ENCODE measurements at regions not wholly inside any gene's neighbourhood (a gene's known extent, or its start where the extent isn't known, plus 50 kb on each side); places are given as distances from the start of the nearest gene placed in this dataset.

GRCh38 chr18:10239103-10239502 lies 215.3 kb upstream of the APCDD1 start:
- CTCF ChIA-PET: no interaction called here
- H3K9me3 Mint-ChIP-seq: no peaks in the 10 kb centered on the region
- no peak overlapping the region for H3K4me3 Mint-ChIP-seq
- H3K27me3 Mint-ChIP-seq: no peaks in the 10 kb centered on the region
- POLR2A ChIA-PET: no interaction called here
- no peak for DNase-seq
- H3K36me3 Mint-ChIP-seq (ENCODE audit: low read depth): no peaks in the 10 kb centered on the region
- H3K27ac Mint-ChIP-seq: no peak overlapping the region
- no peaks in the 10 kb centered on the region for H3K4me1 Mint-ChIP-seq

GRCh38 chr18:10239991-10240634 lies 214.3 kb upstream of the APCDD1 start:
- ChIA-PET POLR2A (no interaction called here), CTCF (no interaction called here)
- no peaks in the 10 kb centered on the region for H3K27me3 Mint-ChIP-seq
- H3K4me3 Mint-ChIP-seq: no peak overlapping the region
- no peak for DNase-seq
- H3K4me1 Mint-ChIP-seq: no peaks in the 10 kb centered on the region
- no peak overlapping the region for H3K27ac Mint-ChIP-seq
- H3K9me3 Mint-ChIP-seq: no peaks in the 10 kb centered on the region
- H3K36me3 Mint-ChIP-seq (ENCODE audit: low read depth): no peaks in the 10 kb centered on the region

GRCh38 chr18:10240973-10241372 lies 213.5 kb upstream of the APCDD1 start:
- Mint-ChIP-seq H3K36me3 (ENCODE audit: low read depth) (no peaks in the 10 kb centered on the region), H3K27me3 (no peaks in the 10 kb centered on the region), H3K27ac (no peak overlapping the region), H3K4me3 (no peak overlapping the region), H3K4me1 (no peaks in the 10 kb centered on the region), H3K9me3 (no peaks in the 10 kb centered on the region)
- ChIA-PET POLR2A (no interaction called here), CTCF (no interaction called here)
- DNase-seq: no peak

GRCh38 chr18:10241579-10241978 lies 212.9 kb upstream of the APCDD1 start:
- ChIA-PET POLR2A (no interaction called here), CTCF (no interaction called here)
- H3K9me3 Mint-ChIP-seq: no peaks in the 10 kb centered on the region
- no peaks in the 10 kb centered on the region for H3K4me1 Mint-ChIP-seq
- no peak overlapping the region for H3K27ac Mint-ChIP-seq
- no peak overlapping the region for H3K4me3 Mint-ChIP-seq
- no peaks in the 10 kb centered on the region for H3K36me3 Mint-ChIP-seq (ENCODE audit: low read depth)
- no peak for DNase-seq
- H3K27me3 Mint-ChIP-seq: no peaks in the 10 kb centered on the region

GRCh38 chr18:10242936-10243680 lies 211.3 kb upstream of the APCDD1 start:
- H3K4me1 Mint-ChIP-seq: no peaks in the 10 kb centered on the region
- no peaks in the 10 kb centered on the region for H3K36me3 Mint-ChIP-seq (ENCODE audit: low read depth)
- H3K27me3 Mint-ChIP-seq: no peaks in the 10 kb centered on the region
- POLR2A ChIA-PET: no interaction called here
- H3K27ac Mint-ChIP-seq: no peak overlapping the region
- no peak for DNase-seq
- CTCF ChIA-PET: no interaction called here
- no peaks in the 10 kb centered on the region for H3K9me3 Mint-ChIP-seq
- no peak overlapping the region for H3K4me3 Mint-ChIP-seq

- H3K4me3 Mint-ChIP-seq: no peak overlapping the region
- H3K27me3 Mint-ChIP-seq: no peaks in the 10 kb centered on the region
- no peaks in the 10 kb centered on the region for H3K9me3 Mint-ChIP-seq
- POLR2A ChIA-PET: no interaction called here
- H3K4me1 Mint-ChIP-seq: no peaks in the 10 kb centered on the region
- H3K36me3 Mint-ChIP-seq (ENCODE audit: low read depth): no peaks in the 10 kb centered on the region
- DNase-seq: no peak
- H3K27ac Mint-ChIP-seq: no peak overlapping the region
- CTCF ChIA-PET: no interaction called here
Measured at GRCh38 chr18:10244341-10244740, 210.1 kb upstream of the APCDD1 start.

GRCh38 chr18:10245031-10245845 lies 209.2 kb upstream of the APCDD1 start:
- Mint-ChIP-seq H3K4me1 (no peaks in the 10 kb centered on the region), H3K4me3 (no peak overlapping the region), H3K9me3 (no peaks in the 10 kb centered on the region), H3K27ac (no peak overlapping the region), H3K36me3 (ENCODE audit: low read depth) (no peaks in the 10 kb centered on the region), H3K27me3 (no peaks in the 10 kb centered on the region)
- DNase-seq: no peak
- CTCF ChIA-PET: no interaction called here
- POLR2A ChIA-PET: no interaction called here

GRCh38 chr18:10245846-10246175 lies 208.6 kb upstream of the APCDD1 start:
- DNase-seq: no peak
- Mint-ChIP-seq H3K27me3 (no peaks in the 10 kb centered on the region), H3K4me1 (no peaks in the 10 kb centered on the region), H3K36me3 (ENCODE audit: low read depth) (no peaks in the 10 kb centered on the region), H3K9me3 (no peaks in the 10 kb centered on the region), H3K4me3 (no peak overlapping the region), H3K27ac (no peak overlapping the region)
- CTCF ChIA-PET: no interaction called here
- POLR2A ChIA-PET: no interaction called here

GRCh38 chr18:10247021-10247741 lies 207.3 kb upstream of the APCDD1 start:
- Mint-ChIP-seq H3K27ac (no peak overlapping the region), H3K9me3 (no peaks in the 10 kb centered on the region), H3K4me1 (no peaks in the 10 kb centered on the region), H3K27me3 (no peaks in the 10 kb centered on the region), H3K36me3 (ENCODE audit: low read depth) (no peaks in the 10 kb centered on the region), H3K4me3 (no peak overlapping the region)
- ChIA-PET POLR2A (no interaction called here), CTCF (no interaction called here)
- no peak for DNase-seq

GRCh38 chr18:10247742-10248082 lies 206.7 kb upstream of the APCDD1 start:
- Mint-ChIP-seq H3K36me3 (ENCODE audit: low read depth) (no peaks in the 10 kb centered on the region), H3K27me3 (no peaks in the 10 kb centered on the region), H3K4me1 (no peaks in the 10 kb centered on the region), H3K27ac (no peak overlapping the region), H3K9me3 (no peaks in the 10 kb centered on the region), H3K4me3 (no peak overlapping the region)
- POLR2A ChIA-PET: no interaction called here
- CTCF ChIA-PET: no interaction called here
- DNase-seq: no peak

GRCh38 chr18:10248738-10249137 lies 205.7 kb upstream of the APCDD1 start:
- Mint-ChIP-seq H3K27ac (no peak overlapping the region), H3K9me3 (no peaks in the 10 kb centered on the region), H3K36me3 (ENCODE audit: low read depth) (no peaks in the 10 kb centered on the region), H3K27me3 (no peaks in the 10 kb centered on the region), H3K4me1 (no peaks in the 10 kb centered on the region), H3K4me3 (no peak overlapping the region)
- POLR2A ChIA-PET: no interaction called here
- CTCF ChIA-PET: no interaction called here
- DNase-seq: no peak

- no peaks in the 10 kb centered on the region for H3K4me1 Mint-ChIP-seq
- ChIA-PET POLR2A (no interaction called here), CTCF (no interaction called here)
- H3K36me3 Mint-ChIP-seq (ENCODE audit: low read depth): no peaks in the 10 kb centered on the region
- no peak for DNase-seq
- H3K9me3 Mint-ChIP-seq: no peaks in the 10 kb centered on the region
- no peak overlapping the region for H3K4me3 Mint-ChIP-seq
- no peak overlapping the region for H3K27ac Mint-ChIP-seq
- no peaks in the 10 kb centered on the region for H3K27me3 Mint-ChIP-seq
Measured at GRCh38 chr18:10249270-10249669, 205.2 kb upstream of the APCDD1 start.

GRCh38 chr18:10249801-10250200 lies 204.6 kb upstream of the APCDD1 start:
- H3K4me1 Mint-ChIP-seq: no peaks in the 10 kb centered on the region
- CTCF ChIA-PET: no interaction called here
- no peaks in the 10 kb centered on the region for H3K9me3 Mint-ChIP-seq
- no peak overlapping the region for H3K27ac Mint-ChIP-seq
- POLR2A ChIA-PET: no interaction called here
- DNase-seq: no peak
- H3K36me3 Mint-ChIP-seq (ENCODE audit: low read depth): no peaks in the 10 kb centered on the region
- H3K4me3 Mint-ChIP-seq: no peak overlapping the region
- H3K27me3 Mint-ChIP-seq: no peaks in the 10 kb centered on the region
